Mesenchymal stem cell (in vitro differentiated cells and primary cell): ENCODE measurements at regions not wholly inside any gene's neighbourhood (a gene's known extent, or its start where the extent isn't known, plus 50 kb on each side); places are given as distances from the start of the nearest gene placed in this dataset.

Experiments
- DNase-seq: peaks from one replicate; pipeline ENCODE4 v3.0.0-alpha.2; 2013
- H2AFZ ChIP-seq: one replicate; pipeline ENCODE4 v1.6.1; 2013; ENCODE audit warnings: low read depth, mild to moderate bottlenecking, control low read depth, inconsistent platforms, low read length, moderate library complexity
- H2AK5ac ChIP-seq: 2 replicates; pipeline ENCODE4 v1.6.1; 2013; ENCODE audit warnings: low read length, moderate library complexity, mild to moderate bottlenecking, inconsistent platforms; ENCODE audit not compliant: severe bottlenecking
- H2BK120ac ChIP-seq: one replicate; pipeline ENCODE4 v1.6.1; 2013; ENCODE audit warnings: low read depth, mild to moderate bottlenecking, inconsistent platforms, low read length, moderate library complexity
- H2BK12ac ChIP-seq, 2 experiments: one replicate each; pipeline ENCODE4 v1.6.1; 2013; ENCODE audit warnings: inconsistent platforms in 2 of 2, low read length in 2 of 2, mild to moderate bottlenecking in 2 of 2, moderate library complexity in 2 of 2, control low read depth in 1 of 2
- H2BK15ac ChIP-seq: one replicate; pipeline ENCODE4 v1.6.1; 2013; ENCODE audit warnings: mild to moderate bottlenecking, low read depth, inconsistent platforms; ENCODE audit not compliant: poor library complexity, severe bottlenecking
- H2BK5ac ChIP-seq: 2 replicates; pipeline ENCODE4 v1.6.1; 2013; ENCODE audit warnings: low read depth, mild to moderate bottlenecking, low read length, control low read depth, inconsistent platforms; ENCODE audit not compliant: poor library complexity, severe bottlenecking
- H3K14ac ChIP-seq, 2 experiments: one replicate each; pipeline ENCODE4 v1.6.1; 2013; ENCODE audit warnings: inconsistent platforms in 2 of 2, low read length in 2 of 2, control low read depth in 1 of 2, mild to moderate bottlenecking in 1 of 2, moderate library complexity in 1 of 2
- H3K18ac ChIP-seq, 2 experiments: one replicate each; pipeline ENCODE4 v1.6.1; 2013; ENCODE audit warnings: inconsistent platforms in 2 of 2, low read length in 2 of 2, control low read depth in 1 of 2, low read depth in 1 of 2, mild to moderate bottlenecking in 1 of 2
- H3K23ac ChIP-seq, 2 experiments: one replicate each; pipeline ENCODE4 v1.6.1; 2013; ENCODE audit warnings: inconsistent platforms in 2 of 2, low read length in 2 of 2, mild to moderate bottlenecking in 2 of 2, moderate library complexity in 2 of 2, control low read depth in 1 of 2
- H3K27ac ChIP-seq: 2 replicates; pipeline ENCODE4 v1.5.1; 2013; ENCODE audit warnings: mild to moderate bottlenecking, moderate library complexity, low read length, control low read depth, inconsistent platforms; ENCODE audit not compliant: poor library complexity, severe bottlenecking
- H3K27me3 ChIP-seq, 2 experiments: 2 replicates each; pipeline versions ENCODE4 v1.6.1 to v1.7.0; 2013; ENCODE audit warnings: low read length in 2 of 2, mild to moderate bottlenecking in 2 of 2, moderate library complexity in 2 of 2, control low read depth in 1 of 2, inconsistent platforms in 1 of 2; ENCODE audit not compliant: control insufficient read depth in 1 of 2, insufficient read depth in 1 of 2
- H3K36me3 ChIP-seq, 2 experiments: 2 replicates each; pipeline versions ENCODE4 v1.6.1 to v1.7.0; 2013; ENCODE audit warnings: low read length in 2 of 2, control low read depth in 1 of 2, inconsistent platforms in 1 of 2, low read depth in 1 of 2, mild to moderate bottlenecking in 1 of 2; ENCODE audit not compliant: insufficient read depth in 2 of 2, control insufficient read depth in 1 of 2
- H3K4ac ChIP-seq, 2 experiments: one replicate each; pipeline ENCODE4 v1.6.1; 2013; ENCODE audit warnings: inconsistent platforms in 2 of 2, low read length in 2 of 2, mild to moderate bottlenecking in 2 of 2, moderate library complexity in 2 of 2, control low read depth in 1 of 2, low read depth in 1 of 2
- H3K4me1 ChIP-seq: 2 replicates; pipeline ENCODE4 v1.6.1; 2013; ENCODE audit warnings: low read depth, low read length, control low read depth; ENCODE audit not compliant: control insufficient read depth, insufficient read depth
- H3K4me2 ChIP-seq: 2 replicates; pipeline ENCODE4 v1.6.1; 2013; ENCODE audit warnings: low read length, mild to moderate bottlenecking, inconsistent platforms; ENCODE audit not compliant: poor library complexity, severe bottlenecking
- H3K4me3 ChIP-seq, 2 experiments: 2 replicates each; pipeline versions ENCODE4 v1.5.1 to v1.7.0; 2013; ENCODE audit warnings: low read length in 2 of 2, mild to moderate bottlenecking in 2 of 2, control low read depth in 1 of 2, low read depth in 1 of 2; ENCODE audit not compliant: insufficient read depth in 1 of 2
- H3K79me1 ChIP-seq: replicated peaks from 2 replicates; pipeline ENCODE4 v1.6.1; 2013; ENCODE audit warnings: mild to moderate bottlenecking, control low read depth, low read length, inconsistent platforms; ENCODE audit not compliant: poor library complexity, severe bottlenecking
- H3K9ac ChIP-seq: 2 replicates; pipeline ENCODE4 v1.7.0; 2013; ENCODE audit warnings: mild to moderate bottlenecking, low read length, moderate library complexity
- H3K9me3 ChIP-seq: 2 replicates; pipeline ENCODE4 v1.7.0; 2013; ENCODE audit warnings: mild to moderate bottlenecking, low read length; ENCODE audit not compliant: control insufficient read depth
- H4K8ac ChIP-seq: one replicate; pipeline ENCODE4 v1.6.1; 2013; ENCODE audit warnings: inconsistent platforms, mild to moderate bottlenecking, low read length, moderate library complexity
- H4K91ac ChIP-seq: one replicate; pipeline ENCODE4 v1.6.1; 2013; ENCODE audit warnings: mild to moderate bottlenecking, low read length, inconsistent platforms
- WGBS: methylation state at CpG from one replicate; pipeline ENCODE4 v1.1.7; 2013; ENCODE audit warnings: mixed read lengths; 5-methylcytosine and 5-hydroxymethylcytosine counted together

DNA sequence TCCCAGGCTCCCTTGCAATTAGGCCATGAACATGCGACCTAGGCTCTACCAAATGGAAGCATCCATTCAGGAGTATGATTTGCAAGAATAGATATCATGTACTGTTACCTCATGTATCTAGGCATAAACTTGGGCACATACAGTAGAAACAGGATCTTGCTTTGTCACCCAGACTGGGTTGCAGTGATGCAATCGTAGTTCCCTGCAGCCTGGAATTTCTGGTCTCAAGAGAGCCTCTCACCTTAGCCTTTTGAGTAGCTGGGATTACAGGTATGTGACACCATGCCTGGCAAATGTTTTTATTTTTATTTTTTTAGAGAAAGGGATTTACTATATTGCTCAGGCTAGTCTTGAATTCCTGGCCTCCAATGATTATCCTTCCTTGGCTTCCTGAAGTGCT, 994.2 kb downstream of the ADGRL3 start:
- H3K18ac ChIP-seq: no peak overlapping the region
- H3K4me3 ChIP-seq: no peak overlapping the region
- H3K4me1 ChIP-seq: no peaks in the 10 kb centered on the region
- H3K27me3 ChIP-seq: no peaks in the 10 kb centered on the region
- WGBS: 100% methylated on average over 1 of the region's 2 CpGs
- H3K23ac ChIP-seq: no peak overlapping the region
- H3K4me2 ChIP-seq: no peak overlapping the region
- no peaks in the 10 kb centered on the region for H3K9me3 ChIP-seq
- H3K27ac ChIP-seq: no peak overlapping the region
- H2AFZ ChIP-seq: no peak overlapping the region
- no peak overlapping the region for H3K14ac ChIP-seq
- H3K36me3 ChIP-seq: no peaks in the 10 kb centered on the region
- H2BK5ac ChIP-seq: no peak overlapping the region
- H2BK12ac ChIP-seq: no peak overlapping the region
- H4K91ac ChIP-seq: no peak overlapping the region
- no peak overlapping the region for H3K9ac ChIP-seq
- no peak for DNase-seq
- H2AK5ac ChIP-seq: no peak overlapping the region
- no peak overlapping the region for H3K4ac ChIP-seq
- no peak overlapping the region for H4K8ac ChIP-seq
- no peak overlapping the region for H2BK15ac ChIP-seq
- no peaks in the 10 kb centered on the region for H3K79me1 ChIP-seq
- H2BK120ac ChIP-seq: no peak overlapping the region

DNA sequence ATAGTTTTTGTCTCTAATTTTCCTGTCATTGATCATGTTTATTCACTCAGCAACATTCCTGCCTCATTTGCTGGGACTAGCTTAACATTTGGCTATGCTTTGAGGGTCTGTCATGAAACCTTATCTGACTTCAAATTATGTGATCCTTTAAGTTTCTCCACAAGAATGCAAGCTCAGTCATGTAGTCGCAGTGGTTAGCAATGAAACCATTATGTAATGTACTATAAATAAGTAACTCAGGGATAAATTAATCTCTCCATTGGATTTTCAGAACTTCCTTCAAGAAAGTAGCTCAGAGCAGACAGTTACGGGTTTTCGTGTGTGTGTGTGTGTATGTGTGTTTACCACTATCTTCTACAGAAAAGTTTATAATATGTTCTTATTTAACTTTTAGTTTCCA, 993.6 kb downstream of the ADGRL3 start:
- Histone ChIP-seq H3K27ac (no peak overlapping the region), H3K4me3 (no peak overlapping the region), H3K9me3 (no peaks in the 10 kb centered on the region), H2BK5ac (no peak overlapping the region), H3K9ac (no peak overlapping the region), H2BK12ac (no peak overlapping the region), H3K79me1 (no peaks in the 10 kb centered on the region), H3K4me1 (no peaks in the 10 kb centered on the region), H3K36me3 (no peaks in the 10 kb centered on the region), H2AK5ac (no peak overlapping the region), H2BK120ac (no peak overlapping the region), H2AFZ (no peak overlapping the region), H4K91ac (no peak overlapping the region), H3K4me2 (no peak overlapping the region), H3K14ac (no peak overlapping the region), H2BK15ac (no peak overlapping the region), H3K4ac (no peak overlapping the region), H4K8ac (no peak overlapping the region), H3K27me3 (no peaks in the 10 kb centered on the region), H3K18ac (no peak overlapping the region), H3K23ac (no peak overlapping the region)
- DNase-seq: no peak
- no CpG with 5 or more reads among the region's 3 CpGs for WGBS

DNA sequence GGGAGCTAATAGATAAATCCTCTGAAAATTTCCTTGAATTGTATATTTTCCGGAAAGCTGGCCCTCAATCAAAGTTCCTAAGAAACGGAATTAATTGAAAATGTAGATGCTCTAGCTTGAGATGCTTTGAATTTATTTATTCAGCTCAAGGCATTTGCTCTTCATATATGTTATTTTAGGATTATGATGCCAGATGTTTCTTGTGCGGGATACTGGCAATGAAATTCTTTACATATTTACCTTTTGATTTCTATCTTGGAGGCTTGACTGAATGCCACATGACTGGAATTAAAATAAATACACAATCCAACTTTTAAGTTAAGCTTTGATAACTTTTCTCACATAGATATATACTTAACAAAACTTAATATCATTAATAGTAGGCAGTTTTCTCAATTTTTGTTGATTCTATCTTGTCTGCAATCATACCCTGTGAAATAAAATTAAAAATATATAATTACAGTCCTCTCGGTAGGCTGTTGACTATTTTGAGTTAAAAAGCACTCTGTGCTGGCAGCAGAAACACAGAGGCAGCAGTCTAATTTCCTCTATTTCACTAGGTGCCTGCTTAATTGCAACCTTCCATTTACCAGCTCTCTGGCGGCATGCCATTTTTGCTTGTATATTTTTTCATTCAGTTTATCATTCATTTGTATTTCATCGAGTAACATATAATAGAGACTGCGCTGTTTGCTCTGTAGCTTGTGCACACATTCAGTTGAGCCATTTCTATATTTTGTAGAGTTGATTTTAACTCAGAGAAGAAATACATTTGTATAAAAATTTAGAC, 991.5 kb downstream of the ADGRL3 start:
- Histone ChIP-seq H3K18ac (no peak overlapping the region), H2BK5ac (no peak overlapping the region), H3K9me3 (peaks cover under 1% of the 10 kb centered on the region), H3K36me3 (no peaks in the 10 kb centered on the region), H2AFZ (no peak overlapping the region), H3K4me1 (no peaks in the 10 kb centered on the region), H3K79me1 (no peaks in the 10 kb centered on the region), H2AK5ac (no peak overlapping the region), H3K14ac (no peak overlapping the region), H4K91ac (no peak overlapping the region), H2BK12ac (no peak overlapping the region), H3K4ac (no peak overlapping the region), H4K8ac (no peak overlapping the region), H3K27me3 (no peaks in the 10 kb centered on the region), H2BK120ac (no peak overlapping the region), H3K4me2 (no peak overlapping the region), H3K23ac (no peak overlapping the region), H2BK15ac (no peak overlapping the region), H3K9ac (no peak overlapping the region), H3K27ac (no peak overlapping the region), H3K4me3 (no peak overlapping the region)
- 93% methylated on average over 3 of the region's 7 CpGs for WGBS
- DNase-seq: no peak

DNA sequence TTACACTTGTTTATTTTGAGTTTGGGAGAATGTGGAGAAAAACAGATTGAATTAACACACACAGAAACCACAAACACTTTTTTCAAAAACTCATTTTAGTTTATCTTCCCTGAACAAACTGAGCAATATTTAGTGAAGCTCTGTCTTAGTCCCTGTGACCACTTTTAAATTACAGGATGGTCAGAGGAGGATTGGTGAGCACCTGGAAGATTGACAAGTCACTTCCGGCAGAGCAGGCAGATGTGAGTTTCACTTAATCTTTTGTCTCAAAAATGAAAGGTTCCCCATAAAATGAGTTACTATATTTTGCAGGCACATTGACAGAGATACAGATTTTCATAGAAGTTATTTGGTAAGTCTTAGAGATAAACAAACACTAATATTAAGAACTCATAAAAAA, 970.1 kb downstream of the ADGRL3 start:
- H3K4me3 ChIP-seq: no peak overlapping the region
- H2BK15ac ChIP-seq: no peak overlapping the region
- no peak overlapping the region for H3K18ac ChIP-seq
- H2BK120ac ChIP-seq: no peak overlapping the region
- no peak overlapping the region for H4K8ac ChIP-seq
- H3K4me2 ChIP-seq: no peak overlapping the region
- no peak overlapping the region for H3K27ac ChIP-seq
- no peaks in the 10 kb centered on the region for H3K9me3 ChIP-seq
- H2AFZ ChIP-seq: no peak overlapping the region
- no peak overlapping the region for H2AK5ac ChIP-seq
- no peak overlapping the region for H4K91ac ChIP-seq
- 100% methylated on average over 1 of the region's 1 CpG for WGBS
- no peak overlapping the region for H3K23ac ChIP-seq
- H2BK12ac ChIP-seq: no peak overlapping the region
- no peak for DNase-seq
- H3K9ac ChIP-seq: no peak overlapping the region
- H2BK5ac ChIP-seq: no peak overlapping the region
- no peak overlapping the region for H3K14ac ChIP-seq
- no peaks in the 10 kb centered on the region for H3K4me1 ChIP-seq
- H3K79me1 ChIP-seq: no peaks in the 10 kb centered on the region
- H3K36me3 ChIP-seq: no peaks in the 10 kb centered on the region
- no peaks in the 10 kb centered on the region for H3K27me3 ChIP-seq
- H3K4ac ChIP-seq: no peak overlapping the region
